ENCODE measurements at regions not wholly inside any gene's neighbourhood (a gene's known extent, or its start where the extent isn't known, plus 50 kb on each side); places are given as distances from the start of the nearest gene placed in this dataset.
"Not testable (repeated sequence)": the region's sequence is repeated elsewhere in the genome, so short reads cannot be mapped to it uniquely, and the experiment has no call there.

GRCh38 chr17:71494062-71494855, 626.6 kb upstream of the SOX9 start:
- Mint-ChIP-seq H3K36me3 (ENCODE audit: insufficient read depth) (no peaks in the 10 kb centered on the region), H3K27me3 (no peaks in the 10 kb centered on the region), H3K4me3 (no peak overlapping the region), H3K27ac (ENCODE audit: low read depth) (no peak overlapping the region), H3K4me1 (no peaks in the 10 kb centered on the region), H3K9me3 (no peaks in the 10 kb centered on the region)
- no peak for DNase-seq (ENCODE audit: low spot score in 2 of 2)
- no peak for ATAC-seq (replicated peaks; ENCODE audit: extremely low read depth, poor library complexity, severe bottlenecking)

- H3K9me3 Mint-ChIP-seq: no peaks in the 10 kb centered on the region
- H3K27me3 Mint-ChIP-seq: no peaks in the 10 kb centered on the region
- no peaks in the 10 kb centered on the region for H3K4me1 Mint-ChIP-seq
- no peak overlapping the region for H3K4me3 Mint-ChIP-seq
- ATAC-seq (replicated peaks; ENCODE audit: extremely low read depth, poor library complexity, severe bottlenecking) (no peak), DNase-seq (ENCODE audit: low spot score in 2 of 2) (no peak)
- H3K36me3 Mint-ChIP-seq (ENCODE audit: insufficient read depth): no peaks in the 10 kb centered on the region
- H3K27ac Mint-ChIP-seq (ENCODE audit: low read depth): no peak overlapping the region
These were observed 625.4 kb upstream of the SOX9 start for GRCh38 chr17:71495420-71495819.

- no peak overlapping the region for H3K4me3 Mint-ChIP-seq
- no peak for ATAC-seq (replicated peaks; ENCODE audit: extremely low read depth, poor library complexity, severe bottlenecking)
These were observed 624.3 kb upstream of the SOX9 start for GRCh38 chr17:71496552-71496951.

GRCh38 chr17:71500761-71501555, 619.9 kb upstream of the SOX9 start:
- H3K36me3 Mint-ChIP-seq (ENCODE audit: insufficient read depth): no peaks in the 10 kb centered on the region
- no peak overlapping the region for H3K4me3 Mint-ChIP-seq
- H3K4me1 Mint-ChIP-seq: no peaks in the 10 kb centered on the region
- DNase-seq (ENCODE audit: low spot score in 2 of 2): no peak
- H3K9me3 Mint-ChIP-seq: peaks cover 7% of the 10 kb centered on the region
- H3K27ac Mint-ChIP-seq (ENCODE audit: low read depth): no peak overlapping the region
- no peak for ATAC-seq (replicated peaks; ENCODE audit: extremely low read depth, poor library complexity, severe bottlenecking)
- H3K27me3 Mint-ChIP-seq: no peaks in the 10 kb centered on the region

More at GRCh38 chr17:71496552-71496951, 624.3 kb upstream of the SOX9 start:
- Mint-ChIP-seq H3K27me3 (no peaks in the 10 kb centered on the region), H3K27ac (ENCODE audit: low read depth) (no peak overlapping the region), H3K36me3 (ENCODE audit: insufficient read depth) (no peaks in the 10 kb centered on the region), H3K9me3 (no peaks in the 10 kb centered on the region), H3K4me1 (no peaks in the 10 kb centered on the region)
- no peak for DNase-seq (ENCODE audit: low spot score in 2 of 2)

GRCh38 chr17:71501711-71502110, 619.1 kb upstream of the SOX9 start:
- H3K27me3 Mint-ChIP-seq: no peaks in the 10 kb centered on the region
- no peaks in the 10 kb centered on the region for H3K4me1 Mint-ChIP-seq
- no peaks in the 10 kb centered on the region for H3K36me3 Mint-ChIP-seq (ENCODE audit: insufficient read depth)
- ATAC-seq (replicated peaks; ENCODE audit: extremely low read depth, poor library complexity, severe bottlenecking) (no peak), DNase-seq (ENCODE audit: low spot score in 2 of 2) (no peak)
- no peak overlapping the region for H3K27ac Mint-ChIP-seq (ENCODE audit: low read depth)
- H3K4me3 Mint-ChIP-seq: no peak overlapping the region
- peaks cover 7% of the 10 kb centered on the region for H3K9me3 Mint-ChIP-seq

GRCh38 chr17:71502443-71502842, 618.4 kb upstream of the SOX9 start:
- H3K36me3 Mint-ChIP-seq (ENCODE audit: insufficient read depth): no peaks in the 10 kb centered on the region
- H3K4me1 Mint-ChIP-seq: no peaks in the 10 kb centered on the region
- H3K27ac Mint-ChIP-seq (ENCODE audit: low read depth): no peak overlapping the region
- ATAC-seq (replicated peaks; ENCODE audit: extremely low read depth, poor library complexity, severe bottlenecking): no peak
- H3K27me3 Mint-ChIP-seq: no peaks in the 10 kb centered on the region
- no peak overlapping the region for H3K4me3 Mint-ChIP-seq
- peaks cover 7% of the 10 kb centered on the region for H3K9me3 Mint-ChIP-seq
- no peak for DNase-seq (ENCODE audit: low spot score in 2 of 2)

GRCh38 chr17:71503710-71504465, 616.9 kb upstream of the SOX9 start:
- Mint-ChIP-seq H3K36me3 (ENCODE audit: insufficient read depth) (peaks cover 2% of the 10 kb centered on the region), H3K27ac (ENCODE audit: low read depth) (no peak overlapping the region)

GRCh38 chr17:71505200-71505599, 615.6 kb upstream of the SOX9 start:
- ATAC-seq (replicated peaks; ENCODE audit: extremely low read depth, poor library complexity, severe bottlenecking) (no peak), DNase-seq (ENCODE audit: low spot score in 2 of 2) (no peak)
- Mint-ChIP-seq H3K4me3 (no peak overlapping the region), H3K27ac (ENCODE audit: low read depth) (no peak overlapping the region), H3K4me1 (no peaks in the 10 kb centered on the region), H3K36me3 (ENCODE audit: insufficient read depth) (peaks cover 2% of the 10 kb centered on the region), H3K9me3 (peaks cover 13% of the 10 kb centered on the region), H3K27me3 (no peaks in the 10 kb centered on the region)

More at GRCh38 chr17:71503710-71504465, 616.9 kb upstream of the SOX9 start:
- ATAC-seq (replicated peaks; ENCODE audit: extremely low read depth, poor library complexity, severe bottlenecking) (no peak), DNase-seq (ENCODE audit: low spot score in 2 of 2) (no peak)
- Mint-ChIP-seq H3K9me3 (peaks cover 13% of the 10 kb centered on the region), H3K4me3 (no peak overlapping the region), H3K27me3 (no peaks in the 10 kb centered on the region), H3K4me1 (no peaks in the 10 kb centered on the region)

- no peaks in the 10 kb centered on the region for H3K4me1 Mint-ChIP-seq
- peaks cover 13% of the 10 kb centered on the region for H3K9me3 Mint-ChIP-seq
- peaks cover 2% of the 10 kb centered on the region for H3K36me3 Mint-ChIP-seq (ENCODE audit: insufficient read depth)
- no peak overlapping the region for H3K27ac Mint-ChIP-seq (ENCODE audit: low read depth)
- ATAC-seq (replicated peaks; ENCODE audit: extremely low read depth, poor library complexity, severe bottlenecking): no peak
- no peaks in the 10 kb centered on the region for H3K27me3 Mint-ChIP-seq
- H3K4me3 Mint-ChIP-seq: no peak overlapping the region
- DNase-seq (ENCODE audit: low spot score in 2 of 2): no peak
These were observed 614.8 kb upstream of the SOX9 start for GRCh38 chr17:71505981-71506380.

GRCh38 chr17:71511266-71511995, 609.4 kb upstream of the SOX9 start:
- ATAC-seq (replicated peaks; ENCODE audit: extremely low read depth, poor library complexity, severe bottlenecking): no peak
- Mint-ChIP-seq H3K27ac (ENCODE audit: low read depth) (no peak overlapping the region), H3K27me3 (no peaks in the 10 kb centered on the region), H3K4me3 (no peak overlapping the region), H3K4me1 (no peaks in the 10 kb centered on the region), H3K36me3 (ENCODE audit: insufficient read depth) (peaks cover 2% of the 10 kb centered on the region), H3K9me3 (peaks cover 6% of the 10 kb centered on the region)
- no peak for DNase-seq (ENCODE audit: low spot score in 2 of 2)

- not testable (repeated sequence) for ATAC-seq (replicated peaks; ENCODE audit: extremely low read depth, poor library complexity, severe bottlenecking); H3K36me3 Mint-ChIP-seq (ENCODE audit: insufficient read depth); H3K4me1 Mint-ChIP-seq; H3K9me3 Mint-ChIP-seq; H3K27ac Mint-ChIP-seq (ENCODE audit: low read depth); H3K27me3 Mint-ChIP-seq; DNase-seq (ENCODE audit: low spot score in 2 of 2); H3K4me3 Mint-ChIP-seq
These were observed 607.1 kb upstream of the SOX9 start for GRCh38 chr17:71513725-71514124.

- Mint-ChIP-seq H3K27ac (ENCODE audit: low read depth) (no peak overlapping the region), H3K36me3 (ENCODE audit: insufficient read depth) (no peaks in the 10 kb centered on the region), H3K4me3 (no peak overlapping the region), H3K27me3 (no peaks in the 10 kb centered on the region), H3K4me1 (no peaks in the 10 kb centered on the region), H3K9me3 (peaks cover 6% of the 10 kb centered on the region)
- DNase-seq (ENCODE audit: low spot score in 2 of 2) (no peak), ATAC-seq (replicated peaks; ENCODE audit: extremely low read depth, poor library complexity, severe bottlenecking) (no peak)
These were observed 604.7 kb upstream of the SOX9 start for GRCh38 chr17:71516149-71516548.
